ENCODE measurements at regions not wholly inside any gene's neighbourhood (a gene's known extent, or its start where the extent isn't known, plus 50 kb on each side); places are given as distances from the start of the nearest gene placed in this dataset.

DNA sequence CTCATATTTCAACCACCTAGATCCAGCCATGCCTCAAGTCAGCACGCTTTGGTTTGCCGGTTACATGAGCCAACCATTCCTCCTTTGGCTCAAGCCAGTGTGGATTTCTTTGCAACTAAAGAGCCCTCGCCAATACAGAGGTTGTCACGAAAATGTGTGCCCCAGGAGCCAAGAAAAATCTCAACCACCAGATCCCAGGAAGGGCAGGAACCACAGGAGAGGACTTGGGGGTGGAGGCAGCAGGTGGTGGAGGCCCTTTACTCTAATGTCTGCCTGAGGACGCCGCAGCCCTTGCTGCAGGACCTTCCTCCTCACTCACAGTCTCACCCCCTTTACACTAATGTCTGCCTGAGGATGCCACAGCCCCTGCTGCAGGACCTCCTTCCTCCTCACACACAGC, 144.8 kb upstream of the PHACTR3 start:
- TF ChIP-seq, protein P1, sequence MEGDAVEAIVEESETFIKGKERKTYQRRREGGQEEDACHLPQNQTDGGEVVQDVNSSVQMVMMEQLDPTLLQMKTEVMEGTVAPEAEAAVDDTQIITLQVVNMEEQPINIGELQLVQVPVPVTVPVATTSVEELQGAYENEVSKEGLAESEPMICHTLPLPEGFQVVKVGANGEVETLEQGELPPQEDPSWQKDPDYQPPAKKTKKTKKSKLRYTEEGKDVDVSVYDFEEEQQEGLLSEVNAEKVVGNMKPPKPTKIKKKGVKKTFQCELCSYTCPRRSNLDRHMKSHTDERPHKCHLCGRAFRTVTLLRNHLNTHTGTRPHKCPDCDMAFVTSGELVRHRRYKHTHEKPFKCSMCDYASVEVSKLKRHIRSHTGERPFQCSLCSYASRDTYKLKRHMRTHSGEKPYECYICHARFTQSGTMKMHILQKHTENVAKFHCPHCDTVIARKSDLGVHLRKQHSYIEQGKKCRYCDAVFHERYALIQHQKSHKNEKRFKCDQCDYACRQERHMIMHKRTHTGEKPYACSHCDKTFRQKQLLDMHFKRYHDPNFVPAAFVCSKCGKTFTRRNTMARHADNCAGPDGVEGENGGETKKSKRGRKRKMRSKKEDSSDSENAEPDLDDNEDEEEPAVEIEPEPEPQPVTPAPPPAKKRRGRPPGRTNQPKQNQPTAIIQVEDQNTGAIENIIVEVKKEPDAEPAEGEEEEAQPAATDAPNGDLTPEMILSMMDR (IDR thresholded peaks at IDR 0.05; ENCODE audit: borderline replicate concordance, control extremely low read depth, extremely low read depth, insufficient read depth, missing control alignments): no peak
- no peak for DNase-seq (ENCODE audit: low spot score)
- in situ Hi-C loops (cut with MboI; ENCODE audit: low sequenced_read_pairs, unreplicated experiment): no loop called here

DNA sequence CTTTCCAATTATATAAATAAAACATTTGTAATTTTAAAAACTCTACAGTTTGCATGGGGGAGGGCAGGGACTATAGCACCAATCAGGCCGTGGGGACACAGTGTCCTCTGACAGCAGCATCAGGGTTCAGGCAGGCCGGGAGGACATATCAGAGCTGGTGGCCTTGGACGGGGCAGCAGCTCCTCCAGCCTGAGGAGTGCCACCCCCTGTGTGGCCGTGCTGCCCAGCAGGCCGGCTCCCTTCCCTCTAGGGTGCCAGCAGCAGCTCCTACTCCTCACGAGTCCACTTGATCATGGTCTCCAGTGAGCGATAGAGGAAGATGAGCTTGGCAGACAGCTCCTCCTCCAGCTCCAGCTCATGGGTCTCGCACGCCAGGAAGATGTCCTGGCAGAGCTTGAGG, 144.0 kb upstream of the PHACTR3 start:
- DNase-seq (ENCODE audit: low spot score): no peak
- TF ChIP-seq, protein P1 (IDR thresholded peaks at IDR 0.05; ENCODE audit: borderline replicate concordance, control extremely low read depth, extremely low read depth, insufficient read depth, missing control alignments): no peak
- in situ Hi-C loops (cut with MboI; ENCODE audit: low sequenced_read_pairs, unreplicated experiment): no loop called here

DNA sequence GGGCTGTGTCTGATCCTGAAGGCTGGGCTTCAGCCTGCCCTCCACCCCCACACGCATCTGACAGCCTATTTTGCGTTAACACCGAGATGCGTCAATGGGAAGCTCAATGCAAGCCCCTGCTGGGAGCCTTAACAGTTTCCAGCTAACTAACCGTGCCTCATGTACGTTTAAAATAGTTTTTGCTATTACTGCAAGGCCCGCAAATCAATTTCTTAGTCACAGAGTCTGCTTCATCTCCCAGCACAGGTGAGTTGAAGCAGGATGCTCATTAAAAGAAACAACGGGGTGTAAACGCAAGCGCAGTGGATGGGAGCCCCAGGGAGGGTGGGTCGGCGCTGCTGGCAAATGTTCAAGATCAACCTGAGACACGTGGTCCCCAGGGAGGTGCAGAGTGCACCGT, 142.8 kb upstream of the PHACTR3 start:
- in situ Hi-C loops (cut with MboI; ENCODE audit: low sequenced_read_pairs, unreplicated experiment): no loop called here
- TF ChIP-seq, protein P1 (IDR thresholded peaks at IDR 0.05; ENCODE audit: borderline replicate concordance, control extremely low read depth, extremely low read depth, insufficient read depth, missing control alignments): no peak
- no peak for DNase-seq (ENCODE audit: low spot score)

DNA sequence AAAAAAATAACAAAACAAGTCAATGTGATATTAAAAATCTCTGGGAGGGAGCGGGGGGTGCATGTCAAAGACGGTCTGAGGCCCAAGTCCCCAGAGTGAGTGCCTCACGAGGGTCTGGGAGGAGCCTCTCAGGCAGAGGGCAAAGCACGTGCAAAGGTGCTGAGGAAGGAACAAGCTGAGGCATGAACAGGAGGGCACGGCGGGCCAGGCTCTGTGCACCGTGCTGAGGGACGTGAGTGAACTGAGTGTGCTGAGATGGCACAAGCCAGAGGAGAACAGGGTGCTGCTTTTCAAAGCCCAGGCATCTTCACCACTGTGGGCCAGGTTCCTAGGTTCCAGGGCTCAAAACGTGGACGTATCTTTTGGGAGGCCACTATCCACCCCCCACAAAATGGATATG, 142.1 kb upstream of the PHACTR3 start:
- no peak for DNase-seq (ENCODE audit: low spot score)
- in situ Hi-C loops (cut with MboI; ENCODE audit: low sequenced_read_pairs, unreplicated experiment): no loop called here
- TF ChIP-seq, protein P1 (IDR thresholded peaks at IDR 0.05; ENCODE audit: borderline replicate concordance, control extremely low read depth, extremely low read depth, insufficient read depth, missing control alignments): no peak

- DNase-seq (ENCODE audit: low spot score): no peak
- in situ Hi-C loops (cut with MboI; ENCODE audit: low sequenced_read_pairs, unreplicated experiment): no loop called here
- TF ChIP-seq, protein P1 (IDR thresholded peaks at IDR 0.05; ENCODE audit: borderline replicate concordance, control extremely low read depth, extremely low read depth, insufficient read depth, missing control alignments): no peak
Measured at GRCh38 chr20:59463541-59463940, 140.8 kb upstream of the PHACTR3 start.

- TF ChIP-seq, protein P1 (IDR thresholded peaks at IDR 0.05; ENCODE audit: borderline replicate concordance, control extremely low read depth, extremely low read depth, insufficient read depth, missing control alignments): no peak
- no peak for DNase-seq (ENCODE audit: low spot score)
- in situ Hi-C loops (cut with MboI; ENCODE audit: low sequenced_read_pairs, unreplicated experiment): no loop called here
Measured at GRCh38 chr20:59466107-59466815, 138.1 kb upstream of the PHACTR3 start.
